ENCODE measurements at regions not wholly inside any gene's neighbourhood (a gene's known extent, or its start where the extent isn't known, plus 50 kb on each side); places are given as distances from the start of the nearest gene placed in this dataset.
"Not testable (repeated sequence)": the region's sequence is repeated elsewhere in the genome, so short reads cannot be mapped to it uniquely, and the experiment has no call there.

GRCh38 chr10:3570131-3570729, 214.8 kb downstream of the KLF6 start:
- no peak for DNase-seq

- no peak for DNase-seq
Measured at GRCh38 chr10:3568983-3569382, 216.0 kb downstream of the KLF6 start.

GRCh38 chr10:3568392-3568791, 216.6 kb downstream of the KLF6 start:
- no peak for DNase-seq

- DNase-seq: no peak
Measured at GRCh38 chr10:3567291-3567963, 217.6 kb downstream of the KLF6 start.

- no peak for DNase-seq
Measured at GRCh38 chr10:3566627-3567026, 218.4 kb downstream of the KLF6 start.

- no peak for DNase-seq
Measured at GRCh38 chr10:3564346-3565002, 220.5 kb downstream of the KLF6 start.

- DNase-seq: no peak
Measured at GRCh38 chr10:3563298-3563697, 221.7 kb downstream of the KLF6 start.

GRCh38 chr10:3560628-3561027, 224.4 kb downstream of the KLF6 start:
- not testable (repeated sequence) for DNase-seq

GRCh38 chr10:3559527-3559926, 225.5 kb downstream of the KLF6 start:
- no peak for DNase-seq

GRCh38 chr10:3559011-3559410, 226.0 kb downstream of the KLF6 start:
- DNase-seq: no peak

- DNase-seq: not testable (repeated sequence)
Measured at GRCh38 chr10:3556191-3557017, 228.6 kb downstream of the KLF6 start.

- no peak for DNase-seq
Measured at GRCh38 chr10:3554121-3554522, 230.9 kb downstream of the KLF6 start.

- DNase-seq: no peak
Measured at GRCh38 chr10:3552281-3552680, 232.7 kb downstream of the KLF6 start.

GRCh38 chr10:3551761-3552160, 233.2 kb downstream of the KLF6 start:
- DNase-seq: no peak

GRCh38 chr10:3549118-3549517, 235.9 kb downstream of the KLF6 start:
- DNase-seq: no peak

- DNase-seq: no peak
Measured at GRCh38 chr10:3548702-3549101, 236.3 kb downstream of the KLF6 start.

GRCh38 chr10:3548076-3548475, 236.9 kb downstream of the KLF6 start:
- no peak for DNase-seq

GRCh38 chr10:3544561-3544960, 240.4 kb downstream of the KLF6 start:
- DNase-seq: no peak

- DNase-seq: no peak
Measured at GRCh38 chr10:3542185-3542611, 242.8 kb downstream of the KLF6 start.

- DNase-seq: no peak
Measured at GRCh38 chr10:3539696-3540383, 245.2 kb downstream of the KLF6 start.

- DNase-seq: no peak
Measured at GRCh38 chr10:3538656-3539531, 246.1 kb downstream of the KLF6 start.

- no peak for DNase-seq
Measured at GRCh38 chr10:3538291-3538655, 246.7 kb downstream of the KLF6 start.

Data from RPMI8226 (cell line).